Peyer's patch (tissue), 4 donors: ENCODE measurements at regions not wholly inside any gene's neighbourhood (a gene's known extent, or its start where the extent isn't known, plus 50 kb on each side); places are given as distances from the start of the nearest gene placed in this dataset.

Experiments used
- CTCF ChIP-seq, 6 experiments: fragments of 450-650 bp in 4 of 6; fragments of 200-600 bp in 2 of 6; sonication (generic) in 1 of 6; IDR thresholded peaks; one replicate each; pipeline ENCODE4 v1.5.1; 2017 to 2019; ENCODE audit warnings: antibody characterized with exemption in 6 of 6, mild to moderate bottlenecking in 3 of 6, moderate library complexity in 1 of 6
- POLR2A ChIP-seq, 2 donors: fragments of 450-650 bp; IDR thresholded peaks; one replicate each; pipeline ENCODE4 v1.5.1; 2017; ENCODE audit warnings: antibody characterized with exemption in 2 of 2, mild to moderate bottlenecking in 2 of 2, moderate library complexity in 2 of 2

GRCh38 chr2:7419186-7419585 is 502.0 kb downstream of the RNF144A start:
- TF ChIP-seq CTCF (IDR thresholded peaks at IDR 0.05) (no peak), POLR2A (IDR thresholded peaks at IDR 0.05) (no peak)
